Fibroblast of skin of right biceps (primary cell): ENCODE measurements at regions not wholly inside any gene's neighbourhood (a gene's known extent, or its start where the extent isn't known, plus 50 kb on each side); places are given as distances from the start of the nearest gene placed in this dataset.

Experiments used
- DNase-seq: peaks from one replicate; pipeline ENCODE4 v3.0.0-alpha.2; 2013

GRCh38 chr5:100974082-100974481 is 71.0 kb upstream of the ST8SIA4 start:
- DNase-seq, result no peak

- DNase-seq, result no peak
Observed at GRCh38 chr5:100970646-100971255, 67.7 kb upstream of the ST8SIA4 start.

GRCh38 chr5:100965291-100965690 is 62.2 kb upstream of the ST8SIA4 start:
- DNase-seq, result no peak
